IPS-20b (cell line): ENCODE measurements at regions not wholly inside any gene's neighbourhood (a gene's known extent, or its start where the extent isn't known, plus 50 kb on each side); places are given as distances from the start of the nearest gene placed in this dataset.
A peak's percentile ranks its signal among the peaks of the same experiment; 100 is the strongest.

Experiments
- H3K27ac ChIP-seq: one replicate; pipeline ENCODE4 v1.5.1; 2013; ENCODE audit warnings: low read length
- H3K27me3 ChIP-seq: 2 replicates; pipeline ENCODE4 v1.6.1; 2013; ENCODE audit warnings: mild to moderate bottlenecking, low read length, inconsistent platforms; ENCODE audit not compliant: insufficient read depth
- H3K36me3 ChIP-seq: 2 replicates; pipeline ENCODE4 v1.6.1; 2013; ENCODE audit warnings: low read depth, mild to moderate bottlenecking, inconsistent platforms, low read length, moderate library complexity; ENCODE audit not compliant: insufficient read depth
- H3K4me1 ChIP-seq: 2 replicates; pipeline ENCODE4 v1.6.1; 2013; ENCODE audit warnings: mild to moderate bottlenecking, control low read depth, inconsistent platforms, low read length, moderate library complexity; ENCODE audit not compliant: insufficient read depth
- H3K4me3 ChIP-seq: 2 replicates; pipeline ENCODE4 v1.5.1; 2013; ENCODE audit warnings: mild to moderate bottlenecking, low read length, inconsistent platforms
- H3K9ac ChIP-seq: 2 replicates; pipeline ENCODE4 v1.6.1; 2013; ENCODE audit warnings: low read depth, mild to moderate bottlenecking, inconsistent platforms, low read length, moderate library complexity
- H3K9me3 ChIP-seq: 2 replicates; pipeline ENCODE4 v1.6.1; 2013; ENCODE audit warnings: mild to moderate bottlenecking, low read depth, low read length, inconsistent platforms; ENCODE audit not compliant: insufficient read depth

- Histone ChIP-seq H3K4me1 (peaks cover 3% of the 10 kb centered on the region; the same call in 1 of the 2 replicates), H3K27ac (no peak overlapping the region), H3K9me3 (no peaks in the 10 kb centered on the region), H3K4me3 (no peak overlapping the region), H3K27me3 (peaks cover 33% of the 10 kb centered on the region), H3K9ac (no peak overlapping the region), H3K36me3 (no peaks in the 10 kb centered on the region)
Observed at GRCh38 chr3:128555841-128556240, 62.8 kb upstream of the GATA2 start.

- Histone ChIP-seq H3K4me1 (peaks cover 3% of the 10 kb centered on the region; the same call in 1 of the 2 replicates), H3K9me3 (no peaks in the 10 kb centered on the region), H3K27ac (no peak overlapping the region), H3K27me3 (peaks cover 33% of the 10 kb centered on the region), H3K36me3 (no peaks in the 10 kb centered on the region), H3K4me3 (peak overlapping the region; percentile 63; the same call in 1 of the 2 replicates), H3K9ac (peak overlapping the region; percentile 41; the same call in 1 of the 2 replicates)
Observed at GRCh38 chr3:128555098-128555825, 62.3 kb upstream of the GATA2 start.

DNA sequence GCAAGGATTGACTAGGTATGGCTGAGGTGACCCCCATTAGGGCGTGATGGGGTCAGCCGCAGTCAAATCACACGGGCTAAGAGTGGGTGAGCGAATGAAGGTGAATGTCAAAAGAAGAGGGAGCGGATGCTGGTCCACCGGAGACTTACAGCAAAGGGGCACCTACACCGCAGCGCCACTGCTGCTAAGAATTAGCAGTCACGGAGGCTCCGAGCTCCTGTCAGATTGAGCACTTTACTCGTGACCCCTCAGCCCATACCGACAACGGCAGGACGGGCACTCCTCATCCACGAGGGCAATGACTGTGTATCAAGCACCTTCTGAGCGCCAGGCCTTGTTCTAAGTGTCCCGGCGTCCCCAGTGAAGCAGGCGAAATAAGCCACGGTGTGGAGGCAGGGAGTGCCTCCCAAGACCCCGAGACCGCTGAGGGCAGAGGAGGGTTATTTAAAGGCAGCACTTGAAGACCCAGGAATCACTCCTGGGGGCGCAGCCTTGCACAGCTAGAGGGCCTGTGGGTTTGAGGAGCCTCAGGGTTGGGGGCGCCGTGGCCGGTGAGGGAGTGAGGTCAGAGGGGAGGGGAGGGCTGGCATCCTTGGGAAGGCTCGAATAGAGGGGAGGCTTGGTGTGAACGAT lies 61.6 kb upstream of the GATA2 start:
- Histone ChIP-seq H3K4me3 (peak overlapping the region; percentile 63; the same call in 1 of the 2 replicates), H3K27me3 (peaks cover 33% of the 10 kb centered on the region), H3K36me3 (no peaks in the 10 kb centered on the region), H3K27ac (no peak overlapping the region), H3K4me1 (peaks cover 3% of the 10 kb centered on the region; the same call in 1 of the 2 replicates), H3K9ac (no peak overlapping the region; the same call in 1 of the 2 replicates), H3K9me3 (no peaks in the 10 kb centered on the region)

- Histone ChIP-seq H3K36me3 (no peaks in the 10 kb centered on the region), H3K9me3 (no peaks in the 10 kb centered on the region), H3K27me3 (peaks cover 33% of the 10 kb centered on the region), H3K9ac (no peak overlapping the region), H3K27ac (no peak overlapping the region), H3K4me1 (peaks cover 1% of the 10 kb centered on the region; the same call in 1 of the 2 replicates), H3K4me3 (no peak overlapping the region)
Observed at GRCh38 chr3:128554100-128554464, 61.1 kb upstream of the GATA2 start.

- no peaks in the 10 kb centered on the region for H3K9me3 ChIP-seq
- peaks cover 33% of the 10 kb centered on the region for H3K27me3 ChIP-seq
- H3K9ac ChIP-seq: no peak overlapping the region
- H3K27ac ChIP-seq: no peak overlapping the region
- peaks cover 4% of the 10 kb centered on the region; the same call in 1 of the 2 replicates for H3K4me1 ChIP-seq
- no peak overlapping the region for H3K4me3 ChIP-seq
- H3K36me3 ChIP-seq: no peaks in the 10 kb centered on the region
Observed at GRCh38 chr3:128553560-128553959, 60.6 kb upstream of the GATA2 start.

DNA sequence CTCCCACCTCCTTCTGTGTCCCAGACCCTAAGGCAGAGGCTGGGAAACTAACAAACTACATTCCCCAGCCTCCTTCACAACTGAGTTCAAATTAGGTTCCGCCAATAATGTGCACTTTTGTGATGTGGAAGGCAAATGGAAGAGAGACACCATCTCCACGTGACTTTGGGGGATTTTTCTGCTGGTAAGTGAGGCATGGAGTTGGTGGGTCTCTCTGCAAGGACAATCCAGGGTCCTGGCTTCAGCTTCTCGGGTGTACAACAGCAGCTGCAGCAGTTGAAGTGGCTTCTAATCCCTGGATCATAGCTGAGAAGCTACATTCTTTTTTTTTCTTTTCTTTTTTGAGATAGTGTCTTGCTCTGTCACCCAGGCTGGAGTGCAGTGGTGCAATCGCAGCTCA lies 58.9 kb upstream of the GATA2 start:
- no peak overlapping the region for H3K4me3 ChIP-seq
- H3K27me3 ChIP-seq: peaks cover 33% of the 10 kb centered on the region
- H3K4me1 ChIP-seq: peaks cover 4% of the 10 kb centered on the region; the same call in 1 of the 2 replicates
- H3K9ac ChIP-seq: no peak overlapping the region
- no peaks in the 10 kb centered on the region for H3K9me3 ChIP-seq
- H3K27ac ChIP-seq: no peak overlapping the region
- H3K36me3 ChIP-seq: no peaks in the 10 kb centered on the region

GRCh38 chr3:128551451-128551850 lies 58.5 kb upstream of the GATA2 start:
- no peak overlapping the region for H3K4me3 ChIP-seq
- peaks cover 30% of the 10 kb centered on the region for H3K27me3 ChIP-seq
- no peak overlapping the region for H3K9ac ChIP-seq
- H3K36me3 ChIP-seq: no peaks in the 10 kb centered on the region
- H3K27ac ChIP-seq: no peak overlapping the region
- H3K9me3 ChIP-seq: no peaks in the 10 kb centered on the region
- peaks cover 4% of the 10 kb centered on the region; the same call in 1 of the 2 replicates for H3K4me1 ChIP-seq

- Histone ChIP-seq H3K9ac (no peak overlapping the region), H3K4me1 (peaks cover 4% of the 10 kb centered on the region; the same call in 1 of the 2 replicates), H3K27ac (no peak overlapping the region), H3K4me3 (no peak overlapping the region), H3K9me3 (no peaks in the 10 kb centered on the region), H3K27me3 (peaks cover 23% of the 10 kb centered on the region), H3K36me3 (no peaks in the 10 kb centered on the region)
Observed at GRCh38 chr3:128550471-128551126, 57.6 kb upstream of the GATA2 start.

DNA sequence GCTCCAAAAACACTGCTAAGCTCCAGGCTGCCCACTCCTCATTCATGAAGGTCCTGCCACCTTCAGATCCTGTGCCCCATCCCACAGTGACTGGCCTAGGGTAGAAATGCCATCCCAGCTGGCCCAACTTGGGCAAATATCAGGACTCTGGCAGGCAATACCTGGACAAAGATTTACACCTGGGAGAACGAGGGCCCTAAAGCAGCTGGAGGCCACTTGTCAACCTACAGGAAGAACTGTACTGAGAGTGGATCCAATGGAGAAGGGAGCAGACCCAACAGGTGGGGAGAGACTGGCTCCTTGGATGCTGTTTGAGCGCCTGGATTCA lies 57.1 kb upstream of the GATA2 start:
- Histone ChIP-seq H3K27me3 (peaks cover 18% of the 10 kb centered on the region), H3K36me3 (no peaks in the 10 kb centered on the region), H3K9ac (no peak overlapping the region), H3K4me3 (no peak overlapping the region), H3K27ac (no peak overlapping the region), H3K4me1 (peaks cover 4% of the 10 kb centered on the region; the same call in 1 of the 2 replicates), H3K9me3 (no peaks in the 10 kb centered on the region)

DNA sequence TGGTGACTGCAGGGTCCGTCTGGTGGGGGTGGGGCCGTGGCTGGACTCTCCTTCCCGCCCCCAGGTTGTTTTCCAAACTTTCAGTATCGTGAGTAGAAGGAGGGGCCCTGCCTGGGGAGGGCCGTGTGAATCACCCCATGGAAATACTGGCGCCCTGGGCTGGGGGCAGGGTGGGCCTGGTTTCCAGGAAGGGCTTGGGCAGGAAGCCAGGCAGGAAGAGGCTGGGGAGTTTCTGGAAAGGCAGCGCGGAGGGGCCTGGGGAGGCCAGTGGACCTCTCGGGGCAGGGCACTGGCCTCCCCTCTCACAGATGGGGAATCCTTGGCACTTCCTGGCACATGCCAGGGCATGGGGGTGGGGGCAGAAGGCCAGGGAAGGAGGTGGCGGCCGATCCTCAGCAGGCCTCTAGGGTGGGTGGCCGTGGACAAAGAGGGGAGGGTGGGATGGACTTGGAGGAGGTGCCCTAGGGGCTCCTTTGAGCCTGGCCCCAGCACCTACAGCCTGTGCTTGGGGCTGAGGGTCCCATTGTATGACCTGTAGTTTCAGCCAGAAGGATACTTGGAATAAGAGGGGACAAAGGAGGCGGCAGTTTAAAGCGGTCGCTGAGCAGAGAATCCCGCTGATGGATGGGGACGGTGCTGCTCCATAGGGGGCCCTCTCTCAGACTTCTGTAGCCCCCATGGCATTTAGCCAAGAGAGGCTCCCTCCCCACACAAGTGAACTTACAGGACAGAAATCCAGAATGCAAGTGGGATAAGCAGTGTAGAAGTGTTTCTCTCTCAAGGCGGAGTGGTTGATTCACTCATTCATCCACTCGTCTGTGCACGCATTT lies 56.5 kb upstream of the GATA2 start:
- Histone ChIP-seq H3K36me3 (no peaks in the 10 kb centered on the region), H3K9me3 (no peaks in the 10 kb centered on the region), H3K27me3 (peaks cover 12% of the 10 kb centered on the region), H3K9ac (no peak overlapping the region), H3K4me3 (no peak overlapping the region), H3K27ac (no peak overlapping the region), H3K4me1 (peaks cover 4% of the 10 kb centered on the region; the same call in 1 of the 2 replicates)
